ENCODE measurements at regions not wholly inside any gene's neighbourhood (a gene's known extent, or its start where the extent isn't known, plus 50 kb on each side); places are given as distances from the start of the nearest gene placed in this dataset.

GRCh38 chr9:555493-555892 lies 286.0 kb upstream of the DMRT1 start:
- DNase-seq (no peak), ATAC-seq (no peak)
- Histone ChIP-seq H3K27ac (no peak overlapping the region), H3K9me3 (no peaks in the 10 kb centered on the region), H3K36me3 (no peaks in the 10 kb centered on the region), H3K4me3 (no peak overlapping the region), H3K27me3 (no peaks in the 10 kb centered on the region), H3K4me1 (peaks cover 0 to 3% of the 10 kb centered on the region in 2 donors)
- TF ChIP-seq CTCF (IDR thresholded peaks at IDR 0.05), result no peak
- intact Hi-C loops (cut with DNase I), result no loop called here

DNA sequence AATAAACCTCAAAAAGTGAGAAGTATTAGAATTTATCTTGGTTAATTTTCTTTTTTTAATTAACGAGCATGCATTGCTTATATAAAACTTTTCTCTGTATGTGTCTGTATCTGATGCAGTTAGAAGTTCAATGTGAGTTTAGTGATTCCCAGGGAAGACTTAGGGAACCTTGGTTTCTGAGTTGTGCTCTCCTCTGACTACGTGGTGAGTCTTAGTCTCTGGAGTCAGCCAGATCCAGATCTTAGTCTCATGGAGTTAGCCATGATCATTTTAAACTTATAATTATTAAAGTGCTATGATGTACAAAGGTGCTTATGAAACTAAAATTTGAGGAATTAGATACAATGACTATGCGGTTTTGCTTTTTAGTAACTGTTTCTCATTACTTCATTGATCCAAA lies 285.3 kb upstream of the DMRT1 start:
- no peak overlapping the region for H3K4me3 ChIP-seq
- no peaks in the 10 kb centered on the region for H3K36me3 ChIP-seq
- TF ChIP-seq CTCF (IDR thresholded peaks at IDR 0.05), result no peak
- intact Hi-C loops (cut with DNase I), result no loop called here
- no peak overlapping the region for H3K27ac ChIP-seq
- H3K4me1 ChIP-seq, result peaks cover 0 to 3% of the 10 kb centered on the region in 2 donors
- no peaks in the 10 kb centered on the region for H3K9me3 ChIP-seq
- DNase-seq, result no peak
- no peak for ATAC-seq
- H3K27me3 ChIP-seq, result no peaks in the 10 kb centered on the region

- Histone ChIP-seq H3K4me1 (peaks cover 0 to 3% of the 10 kb centered on the region in 2 donors), H3K27me3 (no peaks in the 10 kb centered on the region), H3K27ac (no peak overlapping the region), H3K4me3 (no peak overlapping the region), H3K36me3 (no peaks in the 10 kb centered on the region), H3K9me3 (no peaks in the 10 kb centered on the region)
- DNase-seq (no peak), ATAC-seq (no peak)
- TF ChIP-seq CTCF (IDR thresholded peaks at IDR 0.05), result no peak
- intact Hi-C loops (cut with DNase I), result no loop called here
These were observed 284.8 kb upstream of the DMRT1 start for GRCh38 chr9:556675-557074.

DNA sequence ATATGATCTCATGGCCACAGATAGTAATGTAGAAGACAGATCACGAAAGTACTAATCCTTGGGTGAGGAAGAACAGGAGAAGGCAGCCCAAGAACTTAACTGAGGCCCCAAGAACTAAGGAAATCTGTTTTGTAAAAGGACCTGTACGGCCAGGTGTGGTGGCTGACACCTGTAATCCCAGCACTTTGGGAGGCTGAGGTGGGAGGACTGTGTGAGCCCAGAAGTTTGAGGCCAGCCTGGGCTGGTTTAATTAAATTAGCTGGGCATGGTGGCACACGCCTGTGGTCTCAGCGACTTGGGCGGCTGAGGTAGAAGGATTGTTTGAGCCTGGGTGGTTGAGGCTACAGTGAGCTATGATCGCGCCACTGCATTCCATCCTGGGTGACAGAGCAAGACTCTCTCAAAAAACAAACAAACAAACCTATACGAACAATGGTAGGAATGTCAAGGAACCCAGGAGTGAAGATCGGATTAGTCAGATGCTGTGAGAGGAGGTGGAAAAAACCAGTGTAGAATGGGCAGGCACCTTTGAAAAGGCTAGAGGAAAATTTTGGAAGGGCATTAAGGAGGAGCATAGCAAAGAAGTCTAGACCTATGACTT lies 283.8 kb upstream of the DMRT1 start:
- no peak for TF ChIP-seq CTCF (IDR thresholded peaks at IDR 0.05)
- intact Hi-C loops (cut with DNase I), result no loop called here
- Histone ChIP-seq H3K36me3 (no peaks in the 10 kb centered on the region), H3K27me3 (no peaks in the 10 kb centered on the region), H3K27ac (no peak overlapping the region), H3K9me3 (no peaks in the 10 kb centered on the region), H3K4me3 (no peak overlapping the region), H3K4me1 (no peaks in the 10 kb centered on the region)
- DNase-seq (no peak), ATAC-seq (peak; percentile 41)

- no peak for TF ChIP-seq CTCF (IDR thresholded peaks at IDR 0.05)
- Histone ChIP-seq H3K27ac (no peak overlapping the region), H3K4me1 (no peaks in the 10 kb centered on the region), H3K4me3 (no peak overlapping the region), H3K9me3 (no peaks in the 10 kb centered on the region), H3K36me3 (no peaks in the 10 kb centered on the region), H3K27me3 (no peaks in the 10 kb centered on the region)
- intact Hi-C loops (cut with DNase I), result no loop called here
- peak in 2 of 4 donors; percentile 37 to 39 for DNase-seq
- peak; percentile 60 for ATAC-seq
These were observed 280.1 kb upstream of the DMRT1 start for GRCh38 chr9:561427-561826.

All from left lung (tissue), 4 donors.